DOHH2 (cell line): ENCODE measurements at regions not wholly inside any gene's neighbourhood (a gene's known extent, or its start where the extent isn't known, plus 50 kb on each side); places are given as distances from the start of the nearest gene placed in this dataset.
"Not testable (repeated sequence)": the region's sequence is repeated elsewhere in the genome, so short reads cannot be mapped to it uniquely, and the experiment has no call there.

Source experiments
- CTCF ChIP-seq: fragments of 200-600 bp; sonication (generic); IDR thresholded peaks from one replicate; pipeline ENCODE4 v1.5.1; 2014; ENCODE audit warnings: antibody characterized with exemption, mild to moderate bottlenecking, low read depth, low read length; ENCODE audit not compliant: poor library complexity, severe bottlenecking
- EZH2phosphoT487 ChIP-seq: fragments of 200-600 bp; sonication (generic); IDR thresholded peaks from 2 replicates; pipeline ENCODE4 v1.6.1; 2017; ENCODE audit warnings: borderline replicate concordance, mild to moderate bottlenecking, antibody characterized with exemption, low read length, moderate library complexity, mixed read lengths

- not testable (repeated sequence) for TF ChIP-seq CTCF, EZH2phosphoT487
Measured at GRCh38 chrX:55866779-55867178, 149.2 kb downstream of the RRAGB start.
